ENCODE measurements at regions not wholly inside any gene's neighbourhood (a gene's known extent, or its start where the extent isn't known, plus 50 kb on each side); places are given as distances from the start of the nearest gene placed in this dataset.

GRCh38 chr6:71486461-71486860, 197.8 kb downstream of the OGFRL1 start:
- no peak for FAIRE-seq

- FAIRE-seq = no peak
Measured at GRCh38 chr6:71488186-71488585, 199.6 kb downstream of the OGFRL1 start.

GRCh38 chr6:71489736-71490135, 201.1 kb downstream of the OGFRL1 start:
- FAIRE-seq = no peak

- FAIRE-seq = no peak
Measured at GRCh38 chr6:71490876-71491275, 202.3 kb downstream of the OGFRL1 start.

- no peak for FAIRE-seq
Measured at GRCh38 chr6:71491844-71492243, 203.2 kb downstream of the OGFRL1 start.

GRCh38 chr6:71492668-71493067, 204.1 kb downstream of the OGFRL1 start:
- FAIRE-seq = no peak

- no peak for FAIRE-seq
Measured at GRCh38 chr6:71496018-71496721, 207.6 kb downstream of the OGFRL1 start.

GRCh38 chr6:71496722-71497033, 208.1 kb downstream of the OGFRL1 start:
- FAIRE-seq = no peak

- FAIRE-seq = no peak
Measured at GRCh38 chr6:71498638-71499037, 210.0 kb downstream of the OGFRL1 start.

- FAIRE-seq = no peak
Measured at GRCh38 chr6:71499667-71500066, 211.1 kb downstream of the OGFRL1 start.

- no peak for FAIRE-seq
Measured at GRCh38 chr6:71502168-71502567, 213.6 kb downstream of the OGFRL1 start.

GRCh38 chr6:71502956-71503355, 214.3 kb downstream of the OGFRL1 start:
- FAIRE-seq = no peak

- FAIRE-seq = no peak
Measured at GRCh38 chr6:71507183-71507582, 218.6 kb downstream of the OGFRL1 start.

- FAIRE-seq = peak; percentile 28
Measured at GRCh38 chr6:71509191-71510005, 220.8 kb downstream of the OGFRL1 start.

GRCh38 chr6:71510057-71510713, 221.6 kb downstream of the OGFRL1 start:
- no peak for FAIRE-seq

GRCh38 chr6:71510856-71511255, 222.2 kb downstream of the OGFRL1 start:
- no peak for FAIRE-seq

GRCh38 chr6:71512256-71512655, 223.6 kb downstream of the OGFRL1 start:
- no peak for FAIRE-seq

- no peak for FAIRE-seq
Measured at GRCh38 chr6:71513036-71513435, 224.4 kb downstream of the OGFRL1 start.

- FAIRE-seq = no peak
Measured at GRCh38 chr6:71523548-71523947, 234.9 kb downstream of the OGFRL1 start.

- no peak for FAIRE-seq
Measured at GRCh38 chr6:71524201-71524600, 235.6 kb downstream of the OGFRL1 start.

- no peak for FAIRE-seq
Measured at GRCh38 chr6:71527886-71528285, 239.3 kb downstream of the OGFRL1 start.

GRCh38 chr6:71529026-71529425, 240.4 kb downstream of the OGFRL1 start:
- FAIRE-seq = no peak

- FAIRE-seq = no peak
Measured at GRCh38 chr6:71529769-71530168, 241.2 kb downstream of the OGFRL1 start.

- FAIRE-seq = no peak
Measured at GRCh38 chr6:71531006-71531405, 242.4 kb downstream of the OGFRL1 start.
